AG10803 (cell line): ENCODE measurements at regions not wholly inside any gene's neighbourhood (a gene's known extent, or its start where the extent isn't known, plus 50 kb on each side); places are given as distances from the start of the nearest gene placed in this dataset.

Source experiments
- DNase-seq: peaks from one replicate; pipeline ENCODE4 v3.0.0; 2010; ENCODE audit warnings: low read depth
- H3K4me3 ChIP-seq: 2 replicates; pipeline ENCODE4 v1.5.1; 2011; ENCODE audit warnings: mild to moderate bottlenecking, low read length, control low read depth
- CTCF ChIP-seq: conservative IDR thresholded peaks from 2 replicates; pipeline ENCODE4 v1.5.1; 2011; ENCODE audit warnings: mild to moderate bottlenecking, low read length, control low read depth, inconsistent platforms

GRCh38 chr2:123015186-123015585 lies 1009.9 kb upstream of the CNTNAP5 start:
- H3K4me3 ChIP-seq = no peak overlapping the region
- no peak for TF ChIP-seq CTCF
- DNase-seq = no peak

- no peak for DNase-seq
- no peak for TF ChIP-seq CTCF
- H3K4me3 ChIP-seq = no peak overlapping the region
Observed at GRCh38 chr2:123035541-123035940, 989.5 kb upstream of the CNTNAP5 start.

- TF ChIP-seq CTCF = no peak
- H3K4me3 ChIP-seq = no peak overlapping the region
Observed at GRCh38 chr2:123036300-123036699, 988.8 kb upstream of the CNTNAP5 start.

GRCh38 chr2:123040506-123040905 lies 984.6 kb upstream of the CNTNAP5 start:
- TF ChIP-seq CTCF = no peak
- no peak overlapping the region for H3K4me3 ChIP-seq
- no peak for DNase-seq

More at GRCh38 chr2:123036300-123036699, 988.8 kb upstream of the CNTNAP5 start:
- no peak for DNase-seq

GRCh38 chr2:123043458-123043857 lies 981.6 kb upstream of the CNTNAP5 start:
- no peak overlapping the region for H3K4me3 ChIP-seq
- no peak for DNase-seq
- no peak for TF ChIP-seq CTCF

- TF ChIP-seq CTCF = no peak
- DNase-seq = no peak
- no peak overlapping the region for H3K4me3 ChIP-seq
Observed at GRCh38 chr2:123045713-123046112, 979.4 kb upstream of the CNTNAP5 start.

GRCh38 chr2:123047186-123047585 lies 977.9 kb upstream of the CNTNAP5 start:
- H3K4me3 ChIP-seq = no peak overlapping the region
- no peak for TF ChIP-seq CTCF
- no peak for DNase-seq
